ENCODE measurements at regions not wholly inside any gene's neighbourhood (a gene's known extent, or its start where the extent isn't known, plus 50 kb on each side); places are given as distances from the start of the nearest gene placed in this dataset.

DNA sequence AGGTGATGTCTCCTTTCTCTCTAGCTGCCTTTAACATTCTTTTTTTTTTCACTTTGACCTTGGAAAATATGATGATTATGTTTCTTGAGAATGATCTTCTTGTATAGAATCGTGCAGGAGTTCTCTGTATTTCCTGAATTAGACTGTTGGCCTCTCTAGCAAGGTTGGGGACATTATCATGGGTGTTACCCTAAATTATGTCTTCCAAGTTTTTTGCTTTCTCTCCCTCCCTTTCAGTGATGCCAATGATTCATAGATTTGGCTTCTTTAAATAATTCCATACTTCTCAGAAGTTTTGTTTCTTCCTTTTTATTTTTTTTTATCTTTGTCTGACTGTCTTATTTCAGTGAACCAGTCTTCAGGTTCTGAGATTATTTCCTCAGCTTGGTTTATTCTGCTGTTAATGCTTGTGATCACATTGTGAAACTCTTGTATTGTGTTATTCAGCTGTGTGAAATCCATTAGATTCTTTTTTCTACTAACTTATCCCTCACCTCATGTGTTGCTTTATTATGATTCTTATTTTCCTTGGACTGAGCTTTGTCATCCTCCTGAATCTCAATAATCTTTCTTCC, 268.4 kb upstream of the NRIP1 start:
- no peaks in the 10 kb centered on the region for H3K27me3 ChIP-seq
- no peaks in the 10 kb centered on the region for H3K9me3 ChIP-seq
- DNase-seq (ENCODE audit: low spot score in 2 of 2): no peak
- H3K36me3 ChIP-seq: no peaks in the 10 kb centered on the region
- TF ChIP-seq CTCF (IDR thresholded peaks at IDR 0.05): no peak
- TF ChIP-seq POLR2AphosphoS5 (IDR thresholded peaks at IDR 0.05): no peak
- TF ChIP-seq POLR2A (IDR thresholded peaks at IDR 0.05): no peak
- intact Hi-C loops (cut with DNase I; ENCODE audit: low total_unique reads): no loop called here
- H3K4me3 ChIP-seq: no peak overlapping the region
- no peaks in the 10 kb centered on the region for H3K4me1 ChIP-seq
- H3K27ac ChIP-seq: no peak overlapping the region

DNA sequence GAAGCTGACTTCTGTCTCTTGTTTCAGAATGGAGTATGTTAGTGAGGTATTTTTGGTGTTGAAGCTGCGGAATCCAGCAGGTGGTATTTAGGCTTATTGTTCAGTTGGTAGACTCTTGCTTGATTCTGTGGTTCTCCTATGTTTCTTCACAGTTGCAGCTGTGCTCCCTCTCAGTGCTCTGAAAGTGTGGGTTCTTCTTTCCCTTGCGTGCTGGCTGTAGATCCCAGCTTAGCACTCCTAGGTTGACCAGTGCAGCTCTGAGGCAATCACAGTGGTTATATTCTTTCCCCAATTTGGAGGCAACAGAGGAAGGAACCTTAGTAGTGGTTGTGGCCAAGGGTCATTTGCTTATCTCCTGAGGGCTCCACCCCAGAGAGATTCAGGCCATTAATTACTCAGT, 269.2 kb upstream of the NRIP1 start:
- no peak overlapping the region for H3K4me3 ChIP-seq
- H3K27me3 ChIP-seq: no peaks in the 10 kb centered on the region
- no peak for DNase-seq (ENCODE audit: low spot score in 2 of 2)
- H3K27ac ChIP-seq: no peak overlapping the region
- TF ChIP-seq CTCF (IDR thresholded peaks at IDR 0.05): no peak
- TF ChIP-seq POLR2AphosphoS5 (IDR thresholded peaks at IDR 0.05): no peak
- no peak for TF ChIP-seq POLR2A (IDR thresholded peaks at IDR 0.05)
- no peaks in the 10 kb centered on the region for H3K36me3 ChIP-seq
- no peaks in the 10 kb centered on the region for H3K4me1 ChIP-seq
- intact Hi-C loops (cut with DNase I; ENCODE audit: low total_unique reads): no loop called here
- H3K9me3 ChIP-seq: no peaks in the 10 kb centered on the region

DNA sequence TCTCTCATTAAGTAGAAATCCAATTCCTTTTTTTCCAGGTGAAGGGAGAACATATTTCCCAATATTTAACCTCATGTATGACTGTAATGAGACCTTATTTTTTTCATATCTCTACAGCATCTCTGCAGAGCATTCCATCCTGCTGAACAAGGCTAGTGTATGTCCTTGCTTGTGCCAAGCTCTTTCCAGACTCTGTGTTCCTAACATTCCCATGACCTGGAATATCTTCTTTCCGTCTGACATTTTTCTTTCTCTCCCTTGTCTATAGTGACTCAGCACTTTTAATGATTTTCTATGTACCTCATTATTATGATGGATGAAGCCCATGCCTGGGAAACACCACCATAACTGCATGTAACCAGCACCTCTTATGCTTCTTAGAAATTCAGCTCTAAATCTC, 278.3 kb upstream of the NRIP1 start:
- TF ChIP-seq POLR2A (IDR thresholded peaks at IDR 0.05): no peak
- no peak for TF ChIP-seq CTCF (IDR thresholded peaks at IDR 0.05)
- no peak for TF ChIP-seq POLR2AphosphoS5 (IDR thresholded peaks at IDR 0.05)
- Histone ChIP-seq H3K4me3 (no peak overlapping the region), H3K9me3 (no peaks in the 10 kb centered on the region), H3K4me1 (no peaks in the 10 kb centered on the region), H3K27ac (no peak overlapping the region), H3K36me3 (no peaks in the 10 kb centered on the region), H3K27me3 (no peaks in the 10 kb centered on the region)
- intact Hi-C loops (cut with DNase I; ENCODE audit: low total_unique reads): no loop called here
- DNase-seq (ENCODE audit: low spot score in 2 of 2): no peak

DNA sequence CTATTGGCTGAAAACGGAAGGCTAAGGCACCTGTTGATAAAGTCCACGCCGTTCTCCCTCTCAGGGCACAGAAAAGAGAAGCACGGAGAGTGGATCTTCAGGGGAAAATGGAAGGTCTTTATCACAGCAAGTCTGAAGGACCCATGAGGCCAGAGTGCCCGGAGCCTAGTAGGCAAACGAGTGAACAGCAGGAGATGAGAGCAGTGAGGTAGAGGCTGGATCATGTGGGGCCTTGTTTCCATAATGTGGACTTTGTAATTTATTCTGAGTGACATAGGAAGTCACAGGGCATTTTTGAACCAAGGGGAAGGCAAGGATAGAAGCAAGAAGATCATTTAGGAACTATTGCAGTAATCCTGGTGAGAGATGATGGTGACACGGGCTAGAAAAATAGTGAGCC, 287.2 kb upstream of the NRIP1 start:
- Histone ChIP-seq H3K4me1 (no peaks in the 10 kb centered on the region), H3K4me3 (no peak overlapping the region), H3K27ac (no peak overlapping the region), H3K9me3 (no peaks in the 10 kb centered on the region), H3K36me3 (no peaks in the 10 kb centered on the region), H3K27me3 (no peaks in the 10 kb centered on the region)
- TF ChIP-seq POLR2AphosphoS5 (IDR thresholded peaks at IDR 0.05): no peak
- no peak for TF ChIP-seq POLR2A (IDR thresholded peaks at IDR 0.05)
- TF ChIP-seq CTCF (IDR thresholded peaks at IDR 0.05): no peak
- no peak for DNase-seq (ENCODE audit: low spot score in 2 of 2)
- intact Hi-C loops (cut with DNase I; ENCODE audit: low total_unique reads): no loop called here

DNA sequence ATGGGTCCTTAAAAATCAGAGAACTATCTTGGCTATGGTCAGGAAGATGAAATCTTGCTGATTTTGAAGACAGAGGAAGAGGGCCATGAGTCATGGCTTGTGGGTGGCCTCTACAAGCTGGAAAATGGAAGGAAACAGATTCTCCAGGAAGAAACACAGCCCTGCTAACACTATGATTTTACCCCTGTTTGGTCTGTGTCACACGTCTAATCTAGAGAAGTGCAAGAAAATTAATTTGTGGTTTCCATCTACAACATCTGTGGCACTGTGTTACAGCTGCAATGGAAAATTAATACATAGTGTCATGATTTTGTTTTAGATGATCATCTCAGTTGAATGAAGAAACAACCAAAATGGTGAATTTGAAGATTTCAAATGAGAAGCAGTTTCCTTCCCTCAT, 288.7 kb upstream of the NRIP1 start:
- Histone ChIP-seq H3K4me3 (no peak overlapping the region), H3K9me3 (no peaks in the 10 kb centered on the region), H3K27me3 (no peaks in the 10 kb centered on the region), H3K4me1 (no peaks in the 10 kb centered on the region), H3K27ac (no peak overlapping the region), H3K36me3 (no peaks in the 10 kb centered on the region)
- intact Hi-C loops (cut with DNase I; ENCODE audit: low total_unique reads): no loop called here
- no peak for DNase-seq (ENCODE audit: low spot score in 2 of 2)
- no peak for TF ChIP-seq POLR2A (IDR thresholded peaks at IDR 0.05)
- TF ChIP-seq CTCF (IDR thresholded peaks at IDR 0.05): no peak
- TF ChIP-seq POLR2AphosphoS5 (IDR thresholded peaks at IDR 0.05): no peak

All from breast epithelium (tissue), 4 donors.